Fibroblast of mammary gland (primary cell): ENCODE measurements at regions not wholly inside any gene's neighbourhood (a gene's known extent, or its start where the extent isn't known, plus 50 kb on each side); places are given as distances from the start of the nearest gene placed in this dataset.

ENCODE experiments used
- DNase-seq: peaks from one replicate; pipeline ENCODE4 v3.0.0-alpha.2; 2010; ENCODE audit warnings: low read depth
- H3K4me3 ChIP-seq: 2 replicates; pipeline ENCODE4 v1.5.1; 2011; ENCODE audit warnings: low read depth, mild to moderate bottlenecking, low read length, moderate library complexity; ENCODE audit not compliant: control insufficient read depth
- CTCF ChIP-seq: conservative IDR thresholded peaks from 2 replicates; pipeline ENCODE4 v1.5.1; 2011; ENCODE audit warnings: low read depth, low read length, inconsistent platforms; ENCODE audit not compliant: control insufficient read depth, insufficient read depth

GRCh38 chr2:21452263-21452662, 328.5 kb downstream of the TDRD15 start:
- H3K4me3 ChIP-seq = no peak overlapping the region
- DNase-seq = no peak
- no peak for TF ChIP-seq CTCF

GRCh38 chr2:21452678-21453077, 328.9 kb downstream of the TDRD15 start:
- DNase-seq = no peak
- H3K4me3 ChIP-seq = no peak overlapping the region
- TF ChIP-seq CTCF = no peak

- DNase-seq = no peak
- TF ChIP-seq CTCF = no peak
- H3K4me3 ChIP-seq = no peak overlapping the region
Measured at GRCh38 chr2:21453723-21454450, 330.1 kb downstream of the TDRD15 start.

GRCh38 chr2:21454839-21455238, 331.1 kb downstream of the TDRD15 start:
- no peak for TF ChIP-seq CTCF
- no peak overlapping the region for H3K4me3 ChIP-seq
- DNase-seq = no peak

- DNase-seq = no peak
- H3K4me3 ChIP-seq = no peak overlapping the region
- no peak for TF ChIP-seq CTCF
Measured at GRCh38 chr2:21461754-21462240, 338.0 kb downstream of the TDRD15 start.

- TF ChIP-seq CTCF = no peak
- DNase-seq = no peak
- H3K4me3 ChIP-seq = no peak overlapping the region
Measured at GRCh38 chr2:21466341-21466927, 342.7 kb downstream of the TDRD15 start.

GRCh38 chr2:21467280-21467818, 343.6 kb downstream of the TDRD15 start:
- DNase-seq = no peak
- H3K4me3 ChIP-seq = no peak overlapping the region
- TF ChIP-seq CTCF = no peak
